Thoracic aorta (tissue), 2 donors: ENCODE measurements at regions not wholly inside any gene's neighbourhood (a gene's known extent, or its start where the extent isn't known, plus 50 kb on each side); places are given as distances from the start of the nearest gene placed in this dataset.

Experiments
- ATAC-seq: fragments of 150-250 bp; one replicate; pipeline ENCODE4 v1.8.0; 2017; ENCODE audit warnings: low read depth; ENCODE audit not compliant: insufficient number of reproducible peaks, low FRiP score
- DNase-seq: peaks from one replicate; pipeline ENCODE4 v3.0.0-alpha.2; 2020; ENCODE audit warnings: low spot score
- H3K27ac ChIP-seq, 2 donors: fragments of 200-600 bp; sonication (generic); 1 replicate in 1 of 2; 2 replicates in 1 of 2; pipeline ENCODE4 v1.5.1; 2016; ENCODE audit warnings: mild to moderate bottlenecking in 2 of 2, moderate library complexity in 2 of 2
- H3K27me3 ChIP-seq: fragments of 200-600 bp; sonication (generic); replicated peaks from 2 replicates; pipeline ENCODE4 v1.6.0; 2016; ENCODE audit warnings: mild to moderate bottlenecking; ENCODE audit not compliant: insufficient read depth
- H3K36me3 ChIP-seq: fragments of 200-600 bp; sonication (generic); one replicate; pipeline ENCODE4 v1.5.1; 2016
- H3K4me1 ChIP-seq, 2 donors: fragments of 200-600 bp; sonication (generic); 1 replicate in 1 of 2; 2 replicates in 1 of 2; pipeline versions ENCODE4 v1.5.1 to v1.6.0; 2016; ENCODE audit warnings: low read depth in 2 of 2, mild to moderate bottlenecking in 1 of 2; ENCODE audit not compliant: control insufficient read depth in 1 of 2
- H3K4me3 ChIP-seq: fragments of 200-600 bp; sonication (generic); 2 replicates; pipeline ENCODE4 v1.5.1; 2016; ENCODE audit warnings: mild to moderate bottlenecking
- H3K9me3 ChIP-seq: fragments of 200-600 bp; sonication (generic); 2 replicates; pipeline ENCODE4 v1.5.1; 2016
- TF ChIP-seq, protein P1 (sequence below): fragments of 200-600 bp; sonication (generic); IDR thresholded peaks from one replicate; pipeline ENCODE4 v1.5.1; 2019; ENCODE audit warnings: antibody characterized with exemption

DNA sequence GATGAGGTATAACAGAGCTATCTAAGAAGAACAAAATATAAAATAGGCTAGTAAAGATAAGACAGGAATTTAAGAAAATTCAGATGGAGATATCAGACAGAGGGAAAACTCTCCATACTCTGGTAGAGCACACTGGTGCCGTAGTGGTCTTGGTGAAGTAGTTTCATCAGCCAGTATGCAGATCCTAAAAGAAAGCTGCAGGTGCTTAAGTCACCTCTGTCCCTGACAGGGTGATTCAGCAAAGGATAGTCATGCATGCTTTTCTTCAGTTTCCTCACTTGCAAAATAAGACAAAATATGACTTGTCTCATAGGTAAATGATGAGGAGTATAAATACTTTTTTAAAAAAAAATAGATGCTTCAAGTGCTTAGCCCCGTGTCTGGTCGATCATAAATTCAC is 794.9 kb downstream of the TNS3 start:
- H3K4me3 ChIP-seq: no peak overlapping the region
- H3K27ac ChIP-seq: no peak overlapping the region
- TF ChIP-seq, protein P1, sequence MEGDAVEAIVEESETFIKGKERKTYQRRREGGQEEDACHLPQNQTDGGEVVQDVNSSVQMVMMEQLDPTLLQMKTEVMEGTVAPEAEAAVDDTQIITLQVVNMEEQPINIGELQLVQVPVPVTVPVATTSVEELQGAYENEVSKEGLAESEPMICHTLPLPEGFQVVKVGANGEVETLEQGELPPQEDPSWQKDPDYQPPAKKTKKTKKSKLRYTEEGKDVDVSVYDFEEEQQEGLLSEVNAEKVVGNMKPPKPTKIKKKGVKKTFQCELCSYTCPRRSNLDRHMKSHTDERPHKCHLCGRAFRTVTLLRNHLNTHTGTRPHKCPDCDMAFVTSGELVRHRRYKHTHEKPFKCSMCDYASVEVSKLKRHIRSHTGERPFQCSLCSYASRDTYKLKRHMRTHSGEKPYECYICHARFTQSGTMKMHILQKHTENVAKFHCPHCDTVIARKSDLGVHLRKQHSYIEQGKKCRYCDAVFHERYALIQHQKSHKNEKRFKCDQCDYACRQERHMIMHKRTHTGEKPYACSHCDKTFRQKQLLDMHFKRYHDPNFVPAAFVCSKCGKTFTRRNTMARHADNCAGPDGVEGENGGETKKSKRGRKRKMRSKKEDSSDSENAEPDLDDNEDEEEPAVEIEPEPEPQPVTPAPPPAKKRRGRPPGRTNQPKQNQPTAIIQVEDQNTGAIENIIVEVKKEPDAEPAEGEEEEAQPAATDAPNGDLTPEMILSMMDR: no peak
- H3K36me3 ChIP-seq: no peaks in the 10 kb centered on the region
- ATAC-seq (no peak), DNase-seq (no peak)
- no peaks in the 10 kb centered on the region for H3K27me3 ChIP-seq
- H3K4me1 ChIP-seq: no peaks in the 10 kb centered on the region
- no peaks in the 10 kb centered on the region for H3K9me3 ChIP-seq

DNA sequence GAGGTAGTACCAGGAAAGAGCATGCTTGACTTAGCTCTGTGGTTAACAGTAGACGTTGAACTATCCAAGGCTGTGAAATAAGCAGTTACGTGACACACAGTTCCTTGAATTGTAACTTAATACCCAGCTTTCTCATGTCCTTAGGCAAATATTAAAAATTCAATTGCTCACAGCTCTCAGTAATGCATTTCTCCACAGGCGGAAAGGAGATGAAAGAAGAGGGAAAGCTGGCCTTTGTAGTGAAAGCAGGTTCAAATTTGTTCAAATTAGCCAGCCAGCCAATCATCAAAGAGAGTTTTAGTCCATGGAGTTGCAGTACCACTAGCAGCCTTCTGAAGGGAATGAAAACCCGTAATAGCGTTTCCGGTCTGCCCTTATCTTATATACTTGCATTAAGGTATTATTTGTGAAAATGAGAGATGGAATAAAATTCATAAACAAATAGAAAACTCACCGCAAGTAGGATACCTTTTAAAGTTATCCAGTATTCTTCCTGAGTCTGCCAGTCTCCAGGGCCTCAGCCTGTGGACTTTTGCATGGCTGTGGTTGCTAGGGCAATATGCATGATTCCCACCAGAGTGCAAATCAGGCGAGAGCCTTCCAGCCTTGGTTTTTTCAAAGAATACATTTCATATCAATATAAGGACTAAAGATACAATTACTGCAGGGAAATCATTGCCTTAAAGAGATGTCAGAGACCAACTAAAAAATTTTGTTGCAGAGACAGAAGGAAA is 795.5 kb downstream of the TNS3 start:
- Histone ChIP-seq H3K36me3 (no peaks in the 10 kb centered on the region), H3K27me3 (no peaks in the 10 kb centered on the region), H3K4me1 (no peaks in the 10 kb centered on the region), H3K9me3 (no peaks in the 10 kb centered on the region), H3K4me3 (no peak overlapping the region), H3K27ac (no peak overlapping the region)
- TF ChIP-seq, protein P1: no peak
- DNase-seq (no peak), ATAC-seq (no peak)

DNA sequence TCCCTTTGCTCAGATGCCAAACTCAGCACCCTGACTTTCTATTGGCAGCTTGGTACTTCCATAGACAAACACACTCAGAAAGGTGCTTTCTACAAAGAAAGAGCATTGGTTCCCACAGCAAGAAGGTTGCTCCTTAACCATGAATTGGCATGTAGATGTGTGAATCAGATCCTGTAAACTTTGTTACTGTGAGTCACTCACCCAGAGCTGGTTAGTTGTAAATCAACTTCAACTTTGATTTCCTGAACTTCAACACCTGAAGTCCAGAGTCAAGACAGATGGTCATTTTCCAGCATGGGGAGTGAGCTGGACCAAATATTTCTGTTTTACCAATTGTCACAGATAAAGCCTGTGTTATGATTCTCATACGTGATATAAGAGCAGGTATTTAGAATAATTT is 797.2 kb downstream of the TNS3 start:
- ATAC-seq (no peak), DNase-seq (no peak)
- Histone ChIP-seq H3K4me3 (no peak overlapping the region), H3K9me3 (no peaks in the 10 kb centered on the region), H3K4me1 (no peaks in the 10 kb centered on the region), H3K27ac (no peak overlapping the region), H3K36me3 (no peaks in the 10 kb centered on the region), H3K27me3 (no peaks in the 10 kb centered on the region)
- TF ChIP-seq, protein P1: no peak

DNA sequence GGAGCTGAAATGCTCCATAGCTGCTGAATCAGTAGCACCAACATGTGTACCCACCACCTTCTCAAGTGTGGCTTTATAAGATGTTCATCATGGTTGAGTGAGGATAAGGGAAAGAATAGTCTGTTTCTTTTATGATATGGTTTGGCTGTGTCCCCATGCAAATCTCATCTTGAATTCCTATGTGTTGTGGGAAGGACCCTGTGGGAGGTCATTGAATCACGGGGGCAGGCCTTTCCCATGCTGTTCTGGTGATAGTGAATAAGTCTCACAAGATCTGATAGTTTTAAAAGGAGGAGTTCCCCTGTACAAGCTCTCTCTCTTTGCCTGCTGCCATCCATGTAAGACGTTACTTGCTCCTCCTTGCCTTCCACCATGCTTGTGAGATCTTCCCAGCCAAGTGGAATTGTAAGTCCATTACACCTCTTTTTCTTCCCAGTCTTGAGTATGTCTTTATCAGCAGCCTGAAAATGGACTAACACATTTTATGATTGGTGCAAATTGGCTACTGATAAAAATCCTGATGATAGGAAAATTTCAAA is 799.9 kb downstream of the TNS3 start:
- H3K4me1 ChIP-seq: no peaks in the 10 kb centered on the region
- H3K27ac ChIP-seq: no peak overlapping the region
- no peaks in the 10 kb centered on the region for H3K36me3 ChIP-seq
- DNase-seq (no peak), ATAC-seq (no peak)
- TF ChIP-seq, protein P1: no peak
- no peak overlapping the region for H3K4me3 ChIP-seq
- no peaks in the 10 kb centered on the region for H3K27me3 ChIP-seq
- no peaks in the 10 kb centered on the region for H3K9me3 ChIP-seq

DNA sequence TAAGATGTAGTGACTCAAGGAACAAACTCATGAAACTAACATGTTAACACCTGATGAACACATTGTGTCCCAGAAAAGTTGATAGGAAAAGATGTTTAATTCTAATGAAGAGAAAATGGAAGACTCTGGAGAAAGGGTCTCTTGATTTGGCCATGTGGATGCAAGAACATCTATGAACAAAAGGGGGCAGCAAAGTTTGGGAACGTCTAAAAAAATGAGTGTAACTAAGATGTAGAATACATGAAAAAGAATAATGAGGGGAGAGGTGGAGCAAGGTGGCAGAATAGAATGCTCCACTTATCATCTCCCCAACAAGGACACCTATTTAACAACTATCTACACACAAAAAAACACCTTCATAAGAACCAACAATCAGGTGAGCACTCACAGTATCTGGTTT is 805.1 kb downstream of the TNS3 start:
- no peak overlapping the region for H3K4me3 ChIP-seq
- H3K27me3 ChIP-seq: no peaks in the 10 kb centered on the region
- no peaks in the 10 kb centered on the region for H3K9me3 ChIP-seq
- DNase-seq (no peak), ATAC-seq (no peak)
- H3K27ac ChIP-seq: no peak overlapping the region
- TF ChIP-seq, protein P1: no peak
- H3K36me3 ChIP-seq: no peaks in the 10 kb centered on the region
- H3K4me1 ChIP-seq: peaks cover 25 to 40% of the 10 kb centered on the region in 2 donors
